Esophagus squamous epithelium (tissue), 5 donors: ENCODE measurements at regions not wholly inside any gene's neighbourhood (a gene's known extent, or its start where the extent isn't known, plus 50 kb on each side); places are given as distances from the start of the nearest gene placed in this dataset.

Experiments used
- DNase-seq: peaks from one replicate; lab custom pipeline; 2025; lab: John Stamatoyannopoulos, UW
- H3K27ac ChIP-seq, 4 donors: fragments of 200-600 bp; sonication (generic); one replicate each; pipeline ENCODE4 v1.5.1; 2016 to 2019; ENCODE audit warnings: mild to moderate bottlenecking in 1 of 4
- H3K27me3 ChIP-seq, 4 donors: fragments of 200-600 bp; sonication (generic); 1 replicate in 3 of 4; 2 replicates in 1 of 4; pipeline versions ENCODE4 v1.5.1 to v1.6.0; 2017 to 2021; ENCODE audit warnings: antibody characterized with exemption in 1 of 4
- H3K36me3 ChIP-seq, 3 donors: fragments of 200-600 bp; sonication (generic); one replicate each; pipeline ENCODE4 v1.5.1; 2016 to 2019
- H3K4me1 ChIP-seq, 3 donors: fragments of 200-600 bp; sonication (generic); one replicate each; pipeline ENCODE4 v1.5.1; 2017 to 2019
- H3K4me3 ChIP-seq, 4 donors: fragments of 200-600 bp; sonication (generic); 1 replicate in 3 of 4; 2 replicates in 1 of 4; pipeline ENCODE4 v1.5.1; 2016 to 2019; ENCODE audit warnings: mild to moderate bottlenecking in 2 of 4, moderate library complexity in 1 of 4
- H3K9me3 ChIP-seq, 3 donors: fragments of 200-600 bp; sonication (generic); one replicate each; pipeline ENCODE4 v1.5.1; 2016 to 2019
- POLR2A ChIP-seq, 4 donors: fragments of 450-650 bp; IDR thresholded peaks; one replicate each; pipeline ENCODE4 v1.6.1; 2017; ENCODE audit warnings: antibody characterized with exemption in 4 of 4, mild to moderate bottlenecking in 4 of 4, moderate library complexity in 3 of 4
- WGBS, 2 donors: methylation state at CpG; one replicate each; pipeline ENCODE4 v1.1.5; 2018; 5-methylcytosine and 5-hydroxymethylcytosine counted together
- intact Hi-C: fragments of 100-400 bp; cut with DNase I; formaldehyde crosslinking; loops from one replicate; pipeline ENCODE4 v1.15.0; 2022
- TF ChIP-seq, protein P1 (sequence below), 6 experiments: fragments of 450-650 bp in 4 of 6; fragments of 200-600 bp in 2 of 6; sonication (generic) in 2 of 6; IDR thresholded peaks; one replicate each; pipeline ENCODE4 v1.5.1; 2016 to 2019; ENCODE audit warnings: antibody characterized with exemption in 6 of 6, mild to moderate bottlenecking in 4 of 6, moderate library complexity in 4 of 6
- donor health status: DM: yes; HTN: yes; CAD: no.

DNA sequence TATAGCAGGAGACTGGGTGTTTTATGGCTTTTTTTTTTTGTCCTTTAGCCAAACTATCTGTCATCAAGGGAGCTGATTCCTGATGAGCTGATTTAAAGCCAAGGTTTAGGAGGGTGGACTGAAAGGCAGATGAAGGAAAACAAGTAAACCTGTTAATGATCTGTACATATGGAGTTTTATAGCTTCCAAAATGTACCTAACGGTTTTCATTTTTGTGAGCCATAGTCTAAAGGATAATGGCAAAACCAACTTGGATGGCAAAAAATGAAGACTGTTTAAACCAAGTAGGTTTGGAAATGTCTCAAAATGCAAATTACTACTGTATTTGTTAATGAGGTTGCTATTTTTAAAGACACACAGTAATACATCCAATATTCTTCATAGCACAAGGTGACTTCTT lies 281.5 kb downstream of the YTHDC2 start:
- H3K27me3 ChIP-seq: no peaks in the 10 kb centered on the region
- DNase-seq: no peak
- H3K4me1 ChIP-seq: no peaks in the 10 kb centered on the region
- TF ChIP-seq POLR2A (IDR thresholded peaks at IDR 0.05): no peak
- H3K27ac ChIP-seq: no peak overlapping the region
- intact Hi-C loops: no loop called here
- WGBS, 2 donors: 85 to 91% methylated on average over 1 of the region's 1 CpG
- H3K4me3 ChIP-seq: no peak overlapping the region
- H3K9me3 ChIP-seq: no peaks in the 10 kb centered on the region
- no peaks in the 10 kb centered on the region for H3K36me3 ChIP-seq

DNA sequence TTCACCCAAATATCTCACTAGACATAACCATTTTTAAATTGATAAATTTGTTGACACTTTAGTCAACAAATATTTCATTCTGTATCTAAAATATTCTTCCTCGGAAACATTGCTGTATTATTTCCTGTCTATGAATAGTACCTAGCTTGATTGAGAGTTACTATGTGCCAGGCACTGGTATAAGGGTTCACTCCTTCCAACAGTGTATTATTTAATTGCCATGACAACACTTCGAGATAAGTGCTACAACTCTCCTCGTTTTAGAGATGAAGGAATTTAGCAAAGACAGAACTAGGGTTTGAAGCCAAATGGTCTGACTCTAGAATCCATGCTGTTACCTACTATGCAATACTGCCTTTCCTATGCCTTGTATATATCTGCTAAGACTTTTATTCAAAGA lies 287.2 kb downstream of the YTHDC2 start:
- TF ChIP-seq, protein P1, sequence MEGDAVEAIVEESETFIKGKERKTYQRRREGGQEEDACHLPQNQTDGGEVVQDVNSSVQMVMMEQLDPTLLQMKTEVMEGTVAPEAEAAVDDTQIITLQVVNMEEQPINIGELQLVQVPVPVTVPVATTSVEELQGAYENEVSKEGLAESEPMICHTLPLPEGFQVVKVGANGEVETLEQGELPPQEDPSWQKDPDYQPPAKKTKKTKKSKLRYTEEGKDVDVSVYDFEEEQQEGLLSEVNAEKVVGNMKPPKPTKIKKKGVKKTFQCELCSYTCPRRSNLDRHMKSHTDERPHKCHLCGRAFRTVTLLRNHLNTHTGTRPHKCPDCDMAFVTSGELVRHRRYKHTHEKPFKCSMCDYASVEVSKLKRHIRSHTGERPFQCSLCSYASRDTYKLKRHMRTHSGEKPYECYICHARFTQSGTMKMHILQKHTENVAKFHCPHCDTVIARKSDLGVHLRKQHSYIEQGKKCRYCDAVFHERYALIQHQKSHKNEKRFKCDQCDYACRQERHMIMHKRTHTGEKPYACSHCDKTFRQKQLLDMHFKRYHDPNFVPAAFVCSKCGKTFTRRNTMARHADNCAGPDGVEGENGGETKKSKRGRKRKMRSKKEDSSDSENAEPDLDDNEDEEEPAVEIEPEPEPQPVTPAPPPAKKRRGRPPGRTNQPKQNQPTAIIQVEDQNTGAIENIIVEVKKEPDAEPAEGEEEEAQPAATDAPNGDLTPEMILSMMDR (IDR thresholded peaks at IDR 0.05): no peak
- no peak for TF ChIP-seq POLR2A (IDR thresholded peaks at IDR 0.05)
- H3K9me3 ChIP-seq: no peaks in the 10 kb centered on the region
- 49 to 68% methylated on average over 3 of the region's 3 CpGs for WGBS, 2 donors
- intact Hi-C loops: no loop called here
- DNase-seq: no peak
- no peaks in the 10 kb centered on the region for H3K36me3 ChIP-seq
- no peak overlapping the region for H3K27ac ChIP-seq
- H3K4me1 ChIP-seq: no peaks in the 10 kb centered on the region
- no peak overlapping the region for H3K4me3 ChIP-seq
- no peaks in the 10 kb centered on the region for H3K27me3 ChIP-seq

DNA sequence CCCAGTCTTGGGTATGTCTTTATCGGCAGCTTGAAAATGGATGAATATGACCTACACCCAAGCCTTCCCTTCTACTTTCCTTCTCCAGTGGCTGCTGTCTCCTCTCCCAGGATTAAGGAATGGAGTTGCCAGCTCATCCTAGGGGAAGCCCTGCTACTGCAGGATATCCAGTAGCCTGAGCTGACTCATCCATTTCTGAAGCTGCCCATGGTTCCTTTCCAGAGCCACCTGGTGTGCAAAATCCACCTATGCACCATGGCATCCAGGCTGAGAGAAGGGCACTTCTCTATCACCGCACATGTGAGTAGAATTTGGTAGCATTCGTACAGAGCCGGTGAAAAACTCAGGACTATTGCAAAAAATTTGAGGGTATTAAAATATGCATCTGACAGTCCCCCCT lies 290.8 kb downstream of the YTHDC2 start:
- TF ChIP-seq, protein P1 (IDR thresholded peaks at IDR 0.05): no peak
- no peak for TF ChIP-seq POLR2A (IDR thresholded peaks at IDR 0.05)
- intact Hi-C loops: no loop called here
- WGBS, 2 donors: 73 to 83% methylated on average over 2 to 4 of the region's 4 CpGs
- peaks cover 0 to 18% (median 11%) of the 10 kb centered on the region in 3 donors for H3K4me1 ChIP-seq
- no peak overlapping the region for H3K27ac ChIP-seq
- no peak for DNase-seq
- no peak overlapping the region for H3K4me3 ChIP-seq
- no peaks in the 10 kb centered on the region for H3K27me3 ChIP-seq
- no peaks in the 10 kb centered on the region for H3K9me3 ChIP-seq
- H3K36me3 ChIP-seq: no peaks in the 10 kb centered on the region

DNA sequence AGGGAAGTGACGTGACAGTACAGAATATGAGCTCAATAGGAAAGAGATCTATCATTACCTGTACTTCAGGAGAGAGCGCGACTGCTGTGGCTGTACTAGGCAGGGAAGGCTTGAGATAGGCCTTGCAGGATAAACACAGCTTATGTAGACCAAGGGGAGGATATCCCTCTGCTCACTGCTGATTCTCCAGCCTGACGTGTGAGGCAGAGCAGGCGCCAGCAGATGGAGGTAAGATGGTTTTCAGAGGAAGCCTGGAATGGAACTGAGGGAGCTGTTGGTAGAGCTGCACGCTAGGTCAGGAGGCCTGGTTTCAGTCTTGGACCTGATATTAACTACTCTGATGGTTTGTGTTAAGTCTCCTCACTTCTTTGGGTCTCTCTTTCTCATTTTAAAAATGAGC lies 291.4 kb downstream of the YTHDC2 start:
- WGBS, 2 donors: 83 to 90% methylated on average over 6 of the region's 6 CpGs
- DNase-seq: no peak
- H3K4me3 ChIP-seq: no peak overlapping the region
- no peak overlapping the region for H3K27ac ChIP-seq
- H3K4me1 ChIP-seq: peaks cover 0 to 18% (median 11%) of the 10 kb centered on the region in 3 donors
- no peak for TF ChIP-seq POLR2A (IDR thresholded peaks at IDR 0.05)
- TF ChIP-seq, protein P1 (IDR thresholded peaks at IDR 0.05): no peak
- H3K36me3 ChIP-seq: no peaks in the 10 kb centered on the region
- H3K9me3 ChIP-seq: no peaks in the 10 kb centered on the region
- H3K27me3 ChIP-seq: no peaks in the 10 kb centered on the region
- intact Hi-C loops: no loop called here

DNA sequence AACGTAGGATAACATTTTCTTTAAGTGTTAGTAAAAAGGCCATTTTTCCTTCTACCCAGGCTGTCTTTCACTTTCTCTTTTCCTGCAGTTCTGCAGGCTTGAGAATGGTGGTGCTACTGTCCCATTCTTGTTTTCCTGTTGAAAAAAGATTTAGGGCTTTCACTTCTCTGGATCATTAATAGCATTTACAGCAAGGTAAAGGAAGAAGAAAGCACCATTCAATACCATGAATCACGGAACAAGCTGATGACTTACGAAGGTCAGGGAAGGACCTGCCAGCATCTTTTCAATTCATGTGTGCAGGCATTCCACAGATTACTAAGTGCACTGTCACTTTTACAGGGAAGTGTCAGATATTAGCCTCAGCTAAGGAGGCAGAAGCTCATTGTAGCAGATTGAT lies 292.8 kb downstream of the YTHDC2 start:
- no peak for DNase-seq
- Histone ChIP-seq H3K4me1 (peaks cover 0 to 18% (median 11%) of the 10 kb centered on the region in 3 donors), H3K27me3 (no peaks in the 10 kb centered on the region), H3K9me3 (no peaks in the 10 kb centered on the region), H3K4me3 (peak overlapping the region in 1 of 4 donors; percentile 19), H3K36me3 (no peaks in the 10 kb centered on the region), H3K27ac (peak overlapping the region in 2 of 4 donors; percentile 14 to 62)
- WGBS, 2 donors: 6 to 12% methylated on average over 3 of the region's 3 CpGs
- TF ChIP-seq, protein P1 (IDR thresholded peaks at IDR 0.05): peak in 3 of 6 experiments; percentile 12 to 14 (median 13)
- no peak for TF ChIP-seq POLR2A (IDR thresholded peaks at IDR 0.05)
- intact Hi-C loops: no loop called here

DNA sequence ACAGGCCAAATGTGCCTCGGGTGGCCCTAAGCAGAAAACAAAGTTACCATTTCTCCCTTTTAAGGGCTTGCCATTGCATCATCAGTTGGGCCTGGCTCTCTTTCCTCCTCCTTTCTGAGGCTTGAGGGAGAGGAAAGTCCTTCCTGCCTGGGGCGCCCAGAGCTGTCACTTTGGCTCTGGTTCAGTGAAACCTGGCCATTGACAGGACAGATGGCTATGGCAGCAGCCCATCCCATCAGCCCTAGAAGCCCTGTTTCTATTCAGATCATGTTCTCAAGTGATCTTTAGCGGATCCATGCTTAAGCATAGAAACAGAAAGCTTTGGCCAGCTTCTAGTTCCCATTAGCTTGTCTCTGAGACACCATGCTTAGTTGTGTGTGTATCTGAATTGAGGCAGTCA lies 293.4 kb downstream of the YTHDC2 start:
- Histone ChIP-seq H3K4me1 (peaks cover 0 to 18% (median 11%) of the 10 kb centered on the region in 3 donors), H3K27me3 (no peaks in the 10 kb centered on the region), H3K9me3 (no peaks in the 10 kb centered on the region), H3K4me3 (no peak overlapping the region), H3K27ac (peak overlapping the region in 3 of 4 donors; percentile 14 to 62 (median 30)), H3K36me3 (no peaks in the 10 kb centered on the region)
- no peak for TF ChIP-seq POLR2A (IDR thresholded peaks at IDR 0.05)
- TF ChIP-seq, protein P1 (IDR thresholded peaks at IDR 0.05): no peak
- 44 to 53% methylated on average over 3 of the region's 3 CpGs for WGBS, 2 donors
- intact Hi-C loops: no loop called here
- no peak for DNase-seq
